ENCODE measurements at regions not wholly inside any gene's neighbourhood (a gene's known extent, or its start where the extent isn't known, plus 50 kb on each side); places are given as distances from the start of the nearest gene placed in this dataset.

DNA sequence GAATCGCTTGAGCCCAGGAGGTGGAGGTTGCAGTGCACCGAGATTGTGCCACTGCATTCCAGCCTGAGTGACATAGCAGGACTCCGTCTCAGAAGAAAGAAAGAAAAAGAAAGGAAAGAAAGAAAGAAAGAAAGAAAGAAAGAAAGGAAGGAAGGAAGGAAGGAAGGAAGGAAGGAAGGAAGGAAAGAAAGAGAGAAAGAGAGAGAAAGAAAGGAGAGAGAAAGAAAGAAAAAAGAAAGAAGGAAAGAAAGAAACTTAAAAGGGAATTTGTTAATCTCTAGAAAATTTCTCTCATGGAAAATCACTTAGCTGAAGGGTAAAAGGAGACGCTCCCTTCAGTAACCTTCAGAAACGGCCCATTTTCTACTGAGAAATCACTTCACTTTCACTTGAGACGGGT lies 279.5 kb upstream of the KLF6 start:
- DNase-seq (ENCODE audit: low read depth in 3 of 3, low spot score in 1 of 3), result no peak

DNA sequence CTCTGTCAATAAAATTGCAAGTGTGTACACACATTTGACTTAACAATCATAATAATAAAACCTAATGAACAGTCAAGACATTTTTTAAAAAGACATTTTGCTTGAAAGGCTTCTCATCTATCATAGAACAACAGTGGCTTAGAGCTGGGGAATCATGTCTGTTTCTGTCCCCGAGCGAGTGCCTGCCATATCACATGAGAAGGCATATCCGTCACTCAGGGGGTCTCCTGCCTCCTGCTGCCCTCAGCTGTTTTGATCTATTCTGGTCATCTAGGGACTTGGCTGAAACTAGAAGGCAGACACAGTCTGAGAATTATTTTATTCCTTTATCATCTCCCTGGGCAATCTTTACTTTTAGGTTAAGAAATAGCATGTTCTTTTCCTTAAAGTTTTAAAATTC lies 278.7 kb upstream of the KLF6 start:
- DNase-seq (ENCODE audit: low read depth in 3 of 3, low spot score in 1 of 3), result no peak

DNA sequence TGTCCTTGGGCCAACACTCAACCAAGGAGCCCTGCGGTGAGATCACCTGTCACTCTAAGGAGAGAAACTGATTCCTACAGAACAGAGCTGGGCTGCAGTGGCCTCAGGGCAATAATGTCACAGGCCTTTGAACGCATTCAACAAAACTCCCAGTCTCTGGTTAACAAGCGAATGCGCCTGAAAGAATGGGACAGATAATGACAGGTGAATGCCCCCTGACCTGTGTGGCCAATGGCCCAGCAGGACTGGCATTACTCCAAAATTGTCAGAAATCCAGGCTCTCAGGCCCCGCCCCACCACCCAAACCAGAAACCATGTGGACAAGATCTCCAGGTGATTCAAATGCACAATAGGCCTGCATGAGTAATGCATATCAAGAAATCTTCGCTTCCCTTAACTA lies 277.7 kb upstream of the KLF6 start:
- DNase-seq (ENCODE audit: low read depth in 3 of 3, low spot score in 1 of 3), result no peak

DNA sequence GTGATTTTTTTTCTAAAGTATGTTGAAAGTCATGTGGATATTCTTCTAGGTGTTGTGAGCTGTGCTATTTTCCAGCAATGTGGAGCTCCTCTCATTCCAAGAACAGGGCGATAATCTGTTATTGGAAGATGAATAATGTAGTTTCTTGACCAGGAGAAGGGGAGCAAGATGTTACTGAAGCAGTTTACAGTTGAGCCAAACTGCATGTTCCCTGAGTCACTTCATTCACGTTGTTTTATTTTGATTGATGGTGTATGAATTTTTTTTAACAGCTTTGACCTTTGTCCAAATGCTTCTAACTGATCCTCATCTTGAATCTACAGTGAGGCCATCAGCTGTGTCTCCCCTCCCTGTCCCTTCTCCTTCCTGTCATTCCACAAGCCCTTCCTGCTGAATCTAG lies 277.1 kb upstream of the KLF6 start:
- DNase-seq (ENCODE audit: low read depth in 3 of 3, low spot score in 1 of 3), result no peak

DNA sequence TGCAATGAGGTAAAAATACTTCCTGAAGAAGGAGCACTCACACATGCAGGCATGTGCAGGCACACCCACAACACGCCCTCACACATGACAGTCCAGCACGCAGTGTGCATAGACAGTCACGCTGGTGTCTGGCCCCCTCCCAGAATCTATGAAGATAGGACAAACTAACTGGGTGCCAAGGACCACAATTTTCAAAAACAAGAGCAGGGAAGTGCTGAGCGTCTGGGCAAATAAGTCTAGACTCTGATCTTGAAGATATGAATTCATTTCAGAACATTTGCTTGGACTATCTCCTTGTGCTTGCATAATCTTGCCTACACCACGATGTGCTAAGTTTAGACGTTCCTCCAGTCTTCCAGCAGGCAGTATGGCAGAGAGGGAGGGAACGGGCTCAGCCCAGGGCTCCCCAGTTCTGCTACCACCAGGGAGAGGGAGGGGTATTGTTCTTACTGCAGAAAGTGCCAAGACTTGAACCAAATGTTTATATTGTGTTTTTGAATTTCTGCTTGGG lies 276.5 kb upstream of the KLF6 start:
- no peak for DNase-seq (ENCODE audit: low read depth in 3 of 3, low spot score in 1 of 3)

DNA sequence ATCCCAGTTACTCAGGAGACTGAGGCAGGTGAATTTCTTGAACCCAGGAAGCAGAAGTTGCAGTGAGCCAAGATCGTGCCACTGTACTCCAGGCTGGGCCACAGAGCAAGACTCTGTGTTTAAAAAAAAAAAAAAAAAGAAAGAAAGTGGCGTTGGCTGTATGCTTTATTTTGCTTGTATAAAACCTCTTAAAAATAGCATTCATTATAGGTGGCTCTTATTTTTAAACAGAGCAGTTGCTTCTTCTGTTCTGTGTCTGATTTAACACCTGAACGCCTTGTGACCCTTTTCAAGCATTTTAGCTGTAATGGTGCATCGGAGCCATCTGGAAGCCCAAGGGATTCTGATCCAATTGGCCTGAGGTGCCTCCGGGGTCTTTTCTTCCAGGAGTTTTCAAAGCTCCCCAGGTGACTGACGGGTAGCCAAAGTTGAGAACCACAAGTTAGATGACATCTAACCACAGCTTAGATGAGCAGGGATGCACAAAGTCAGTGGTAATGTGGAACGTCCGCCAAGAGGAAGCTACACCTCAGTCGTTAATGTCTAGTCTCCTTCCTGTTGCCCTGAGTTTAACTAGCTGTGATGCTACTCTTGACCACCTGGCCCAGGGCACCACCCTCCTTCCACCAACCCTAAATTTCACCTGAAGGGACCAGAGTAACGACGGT lies 274.6 kb upstream of the KLF6 start:
- no peak for DNase-seq (ENCODE audit: low read depth in 3 of 3, low spot score in 1 of 3)

DNA sequence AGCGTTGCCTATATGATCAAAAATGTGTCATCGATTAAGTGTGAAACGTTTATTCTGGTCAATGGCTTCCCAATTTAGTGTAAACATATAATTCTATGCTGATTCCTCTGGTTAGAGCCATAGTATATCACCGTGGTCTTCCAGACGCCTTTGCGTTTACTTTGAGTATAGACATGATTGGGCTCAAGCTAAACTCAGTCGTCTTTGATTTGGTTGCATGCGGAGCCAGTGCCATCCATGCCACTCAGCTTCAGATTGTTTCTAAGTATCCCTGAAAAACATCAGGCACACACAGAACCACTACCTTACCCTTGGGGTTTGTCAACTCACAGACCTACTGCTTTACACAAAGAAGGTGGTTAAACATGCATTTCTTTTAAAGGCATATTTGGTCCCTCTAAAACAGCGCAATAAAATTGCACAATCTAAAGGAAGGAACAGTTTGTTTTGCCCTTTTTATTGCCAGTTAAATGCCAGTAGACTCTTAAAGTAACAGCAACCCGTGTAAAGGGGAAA lies 273.6 kb upstream of the KLF6 start:
- no peak for DNase-seq (ENCODE audit: low read depth in 3 of 3, low spot score in 1 of 3)

DNA sequence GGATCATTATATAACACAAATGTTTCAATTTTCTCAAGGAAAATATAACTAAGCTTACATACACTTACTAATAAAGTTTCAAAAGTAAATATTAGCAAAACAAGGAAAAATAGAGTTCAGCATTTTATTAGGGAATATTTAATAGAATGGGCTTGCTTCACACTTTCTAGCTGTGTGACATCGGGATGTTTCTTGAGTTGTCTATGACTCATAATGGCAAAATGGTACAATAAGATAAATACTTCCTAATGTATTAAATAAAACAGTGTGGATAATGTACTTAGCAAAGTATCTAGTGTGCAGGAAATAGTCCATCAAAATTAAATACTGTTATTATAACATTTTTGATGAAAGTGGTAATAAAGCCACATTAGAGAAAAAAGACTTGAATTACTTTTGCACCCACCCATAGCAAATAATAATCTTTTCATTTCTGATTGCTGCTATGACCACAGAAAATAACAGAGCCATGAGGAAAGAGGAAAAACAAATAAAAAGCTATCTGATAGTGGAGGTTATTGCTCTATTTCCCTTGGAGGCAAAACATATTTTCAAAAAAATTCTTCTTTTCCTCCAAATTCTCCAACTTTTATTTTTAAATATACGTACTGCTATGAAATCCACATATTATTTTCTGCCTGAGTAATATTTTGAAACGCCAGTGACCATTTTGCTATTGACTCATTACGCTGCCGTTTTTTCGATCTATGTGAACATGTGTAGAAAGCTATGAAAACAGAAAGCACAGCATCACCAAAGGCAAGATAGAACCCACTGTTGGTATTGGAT lies 272.9 kb upstream of the KLF6 start:
- DNase-seq (ENCODE audit: low read depth in 3 of 3, low spot score in 1 of 3), result no peak

DNA sequence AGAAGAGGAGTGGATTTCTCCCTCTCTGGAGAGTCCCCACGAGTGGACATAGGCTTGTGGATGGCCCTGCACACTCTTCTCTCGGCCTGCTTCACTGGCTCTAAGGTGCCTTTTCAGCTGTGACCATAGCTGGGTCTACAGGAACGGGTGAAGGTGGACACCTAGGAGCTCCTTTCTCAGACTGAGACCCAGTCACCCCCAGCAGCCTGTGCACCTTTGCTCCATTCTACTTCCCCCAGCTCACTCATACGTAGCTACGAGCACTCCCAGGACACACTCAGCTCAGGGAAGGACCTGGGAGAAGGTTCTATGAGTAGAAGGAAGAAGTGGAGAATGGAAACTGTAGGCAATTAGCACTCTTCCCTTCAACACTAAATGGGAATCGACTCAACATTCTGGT lies 272.0 kb upstream of the KLF6 start:
- DNase-seq (ENCODE audit: low read depth in 3 of 3, low spot score in 1 of 3), result no peak

DNA sequence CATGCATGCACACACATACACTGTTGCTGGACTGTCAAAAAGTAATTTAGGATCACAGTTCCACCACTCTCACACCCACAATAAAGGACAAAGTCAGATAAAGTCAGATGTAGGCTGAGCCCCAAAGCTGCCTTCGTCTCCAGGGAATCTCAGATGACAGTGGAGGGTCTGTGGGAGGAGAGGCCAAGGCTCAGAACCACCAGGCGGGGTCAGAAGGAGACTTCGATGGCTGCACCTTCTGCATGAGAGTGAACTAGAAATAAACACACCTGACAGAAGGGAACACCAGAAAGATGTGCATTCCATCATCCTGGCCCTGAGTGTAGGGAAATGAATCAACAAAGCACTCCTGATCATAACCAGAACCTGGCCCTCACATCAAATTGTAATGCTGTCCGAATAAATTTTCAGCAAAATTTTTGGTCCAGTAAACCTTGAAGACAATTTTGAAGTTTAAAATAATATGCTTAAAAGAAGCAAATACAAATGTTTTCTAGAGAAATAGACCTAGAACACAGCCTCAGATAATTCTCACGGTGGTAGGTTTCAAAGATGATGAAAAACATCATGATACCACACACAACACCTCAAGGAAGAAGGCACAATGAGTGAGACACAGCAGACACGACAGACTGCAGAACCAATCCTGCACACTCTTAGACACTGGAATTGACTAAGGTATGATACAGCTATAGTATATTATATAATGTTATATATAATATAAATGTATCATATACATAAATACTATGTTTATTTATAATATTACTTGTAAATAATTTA lies 269.8 kb upstream of the KLF6 start:
- DNase-seq (ENCODE audit: low read depth in 3 of 3, low spot score in 1 of 3), result no peak

DNA sequence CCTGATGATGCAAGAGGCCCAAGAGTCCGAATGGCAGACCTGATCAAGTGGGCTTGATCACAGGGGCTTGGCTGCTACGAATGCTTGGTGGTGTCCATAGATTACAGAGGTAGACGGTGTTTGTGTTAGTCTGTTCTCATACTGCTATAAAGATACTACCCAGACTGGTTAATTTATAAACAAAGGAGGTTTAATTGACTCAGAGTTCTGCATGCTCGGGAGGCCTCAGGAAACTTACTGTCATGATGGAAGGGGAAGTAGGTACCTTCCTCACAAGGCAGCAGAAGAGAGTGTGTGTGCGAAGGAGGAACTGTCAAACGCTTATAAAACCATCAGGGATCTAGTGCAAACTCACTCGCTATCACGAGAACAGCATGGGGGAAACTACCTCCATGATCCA lies 268.9 kb upstream of the KLF6 start:
- no peak for DNase-seq (ENCODE audit: low read depth in 3 of 3, low spot score in 1 of 3)

DNA sequence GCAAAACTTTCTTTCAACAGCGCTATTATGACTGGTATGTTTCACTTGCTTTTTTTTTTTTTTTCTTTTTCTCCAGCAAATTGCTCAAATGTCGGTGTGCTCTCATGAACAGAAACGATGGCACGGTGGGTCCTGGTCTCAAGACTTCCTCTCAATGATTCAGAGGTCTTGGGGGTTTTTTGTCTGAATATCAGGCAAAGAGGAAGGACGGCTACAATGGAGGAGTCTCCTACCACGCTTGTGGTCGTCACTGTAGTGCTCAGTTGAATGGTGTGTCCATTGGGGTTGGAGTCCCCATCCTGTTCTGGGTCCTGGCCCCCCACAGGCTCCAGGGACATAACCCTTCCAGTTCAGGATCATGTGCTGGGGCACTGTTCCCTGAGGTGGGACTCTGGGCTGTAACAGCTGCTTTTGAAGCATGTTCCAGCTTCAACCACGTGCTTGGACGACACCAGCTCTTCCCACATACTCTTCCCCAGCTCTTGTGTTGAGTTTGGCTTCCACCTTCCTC lies 266.7 kb upstream of the KLF6 start:
- DNase-seq (ENCODE audit: low read depth in 3 of 3, low spot score in 1 of 3), result no peak

DNA sequence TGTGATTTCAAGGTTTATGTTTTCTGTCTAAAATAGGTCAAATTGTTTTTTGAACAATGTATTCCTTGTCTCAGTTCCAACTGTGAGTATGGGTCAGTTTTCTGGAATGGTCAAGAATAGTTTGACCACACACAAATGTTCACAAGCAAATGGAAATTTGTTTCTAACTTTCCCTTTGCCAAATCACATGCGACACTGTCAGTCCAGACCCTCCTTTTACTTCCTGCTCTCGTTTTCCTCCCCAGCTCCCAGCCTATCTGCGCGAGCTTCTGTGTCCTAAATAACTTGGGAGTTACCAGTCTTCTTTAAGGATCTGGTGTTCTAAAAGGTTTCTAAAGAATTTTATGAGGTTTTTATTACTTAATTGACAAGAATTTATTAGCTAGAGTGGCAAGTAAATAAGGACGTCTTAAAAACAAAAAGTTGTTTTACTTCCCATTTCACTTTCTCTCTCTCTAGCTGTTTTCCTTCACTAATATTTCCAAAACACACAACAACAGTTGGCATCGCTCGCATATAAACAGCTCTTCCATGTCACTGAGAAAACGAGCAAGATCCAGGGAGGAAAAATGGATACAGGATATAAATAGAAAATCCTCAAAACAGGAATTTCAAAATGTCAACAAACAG lies 266.1 kb upstream of the KLF6 start:
- DNase-seq (ENCODE audit: low read depth in 3 of 3, low spot score in 1 of 3), result no peak

DNA sequence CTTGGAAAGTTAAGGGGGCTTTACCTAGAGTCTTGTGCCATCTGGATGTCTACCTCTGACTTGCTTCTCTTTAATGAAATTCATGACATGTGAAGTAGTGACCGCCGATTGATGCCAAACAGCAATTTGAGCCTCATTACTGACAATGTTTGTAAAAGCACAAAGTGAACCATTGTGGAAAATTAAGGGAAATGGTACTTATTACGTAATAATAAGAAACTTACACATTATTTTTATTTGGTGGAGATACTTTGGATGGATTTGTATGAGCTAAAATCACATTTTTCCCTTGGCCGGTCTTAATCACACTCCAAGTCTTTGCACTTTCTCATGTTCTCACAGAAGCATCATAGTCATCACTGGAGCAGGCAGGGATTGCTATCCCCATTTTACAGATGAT lies 265.1 kb upstream of the KLF6 start:
- DNase-seq (ENCODE audit: low read depth in 3 of 3, low spot score in 1 of 3), result no peak

DNA sequence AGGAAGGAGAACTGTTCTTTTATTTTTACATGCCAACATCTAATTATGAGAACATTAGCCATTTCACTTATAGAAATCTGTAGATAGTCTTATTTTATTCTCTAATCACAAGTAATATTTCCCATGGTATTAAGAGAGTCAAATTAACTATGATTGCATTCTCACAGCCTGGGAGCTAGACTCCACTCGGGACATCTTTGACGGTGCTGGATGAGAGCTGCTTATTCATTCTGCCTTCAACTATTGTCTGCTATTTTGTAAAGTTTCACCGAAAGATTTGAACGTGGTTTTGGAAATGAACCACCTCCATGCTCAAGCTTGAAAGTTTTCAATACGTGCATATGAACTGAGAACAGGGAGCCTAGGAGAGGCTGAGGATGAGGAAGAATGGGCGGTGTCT lies 264.3 kb upstream of the KLF6 start:
- no peak for DNase-seq (ENCODE audit: low read depth in 3 of 3, low spot score in 1 of 3)

DNA sequence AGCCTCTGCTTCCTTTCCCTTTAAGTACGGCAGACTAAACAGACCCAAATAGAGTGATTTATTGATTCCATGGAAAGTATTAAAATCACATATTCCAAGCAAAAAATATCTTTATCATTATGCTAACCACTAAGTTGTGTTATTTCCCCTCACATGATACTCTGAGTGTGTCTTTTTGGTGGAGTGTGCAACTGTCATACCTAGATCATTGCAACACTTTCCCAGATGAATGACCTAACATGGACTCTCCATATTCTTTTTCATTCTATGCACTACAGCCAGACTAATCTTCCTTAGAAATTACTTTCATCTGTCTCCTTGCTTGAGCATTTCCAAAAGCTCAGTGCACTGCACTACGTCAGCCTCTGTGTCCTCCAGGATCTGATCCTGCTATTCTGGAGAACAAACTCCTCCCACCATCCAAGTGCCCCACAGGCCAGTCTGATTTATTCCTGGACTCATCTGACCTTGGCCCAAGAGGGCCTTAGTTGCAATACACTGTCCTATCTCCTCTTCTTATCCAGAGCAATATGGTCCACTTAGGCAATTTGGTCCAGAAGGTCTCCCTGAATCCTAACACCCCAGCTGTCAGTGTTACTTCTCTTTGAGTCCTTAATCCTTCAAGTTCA lies 263.3 kb upstream of the KLF6 start:
- DNase-seq (ENCODE audit: low read depth in 3 of 3, low spot score in 1 of 3), result no peak

DNA sequence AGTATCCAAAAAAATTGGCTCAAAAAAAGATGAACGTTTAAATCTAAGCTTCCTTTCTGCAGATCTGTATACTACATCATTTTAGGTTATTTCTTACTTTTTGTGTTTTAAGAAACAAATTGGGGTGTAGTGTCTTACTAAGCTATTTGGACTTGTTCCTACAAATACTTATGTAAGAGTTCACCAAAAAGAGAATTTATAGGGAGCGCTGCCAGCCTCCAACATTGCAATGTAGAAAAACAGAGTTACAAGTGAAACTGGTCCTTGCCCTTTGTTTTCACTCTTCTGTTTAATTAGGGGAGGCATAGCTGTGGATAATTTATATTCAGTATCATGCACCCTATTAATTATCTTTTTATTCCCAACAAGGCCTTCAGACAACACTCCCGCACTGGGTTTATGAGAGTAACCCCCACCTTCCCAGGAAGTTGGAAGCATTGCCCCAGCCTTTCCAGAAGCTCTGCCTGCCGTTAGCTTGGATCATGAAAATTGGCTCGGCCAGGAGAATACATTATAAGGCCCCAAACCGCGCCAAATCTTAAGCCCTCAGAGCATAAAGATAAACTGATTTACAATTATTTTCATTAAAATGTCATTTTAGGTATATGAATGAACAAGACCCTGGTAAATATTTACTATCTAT lies 261.8 kb upstream of the KLF6 start:
- DNase-seq (ENCODE audit: low read depth in 3 of 3, low spot score in 1 of 3), result no peak

DNA sequence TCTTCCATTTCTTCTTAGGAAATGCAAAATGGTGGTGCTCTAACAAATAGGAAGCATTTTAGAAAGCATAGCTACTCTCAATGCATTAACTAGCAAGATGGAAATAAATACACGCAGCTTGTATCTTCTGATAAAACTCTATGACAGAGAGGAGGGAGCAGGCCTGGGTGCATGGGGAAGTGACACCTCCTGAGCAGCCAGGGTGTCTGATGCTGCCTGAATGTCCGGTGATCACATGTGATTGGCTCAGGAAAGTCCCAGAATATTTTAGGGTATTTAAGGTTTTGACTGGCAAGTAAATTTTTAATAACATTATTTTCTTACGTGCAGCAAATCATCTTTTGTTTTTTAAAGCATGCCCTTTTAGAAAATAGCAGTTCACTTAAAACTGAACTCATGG lies 261.0 kb upstream of the KLF6 start:
- DNase-seq (ENCODE audit: low read depth in 3 of 3, low spot score in 1 of 3), result no peak

DNA sequence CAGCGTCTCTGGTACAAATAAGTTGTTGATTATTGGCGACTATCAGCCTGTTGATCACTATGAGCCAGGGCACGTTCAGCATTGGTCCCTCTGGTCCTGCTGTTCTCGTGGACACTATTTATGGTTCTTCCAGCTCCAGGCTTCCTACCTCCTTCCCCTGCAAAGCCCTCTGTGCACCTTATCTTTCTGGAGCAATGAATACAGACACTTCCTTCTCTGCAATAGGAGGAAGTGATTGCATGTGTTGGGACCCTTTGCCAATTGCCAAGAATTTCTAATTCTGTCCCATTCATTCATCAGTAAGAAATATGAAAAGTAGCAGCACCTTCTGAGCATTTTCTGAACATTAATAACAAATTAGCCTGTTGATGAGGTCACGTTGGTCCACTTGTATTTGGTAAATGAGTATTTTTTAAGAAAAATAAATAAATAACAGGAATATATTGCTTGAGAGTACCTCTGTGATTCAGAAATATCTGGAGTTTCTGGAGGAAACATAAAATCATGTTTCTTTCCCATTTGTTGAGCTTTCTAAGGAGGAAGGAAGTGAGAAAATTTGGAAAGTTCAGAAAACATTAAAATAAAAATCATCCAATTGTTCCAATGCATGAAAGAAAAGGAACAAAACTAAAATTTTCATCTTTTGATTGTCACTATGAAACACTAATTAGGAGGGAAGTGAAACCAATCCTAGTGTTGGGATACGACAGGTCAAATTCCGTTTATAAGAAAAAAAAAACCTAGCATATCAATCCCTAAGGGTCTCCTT lies 259.1 kb upstream of the KLF6 start:
- DNase-seq (ENCODE audit: low read depth in 3 of 3, low spot score in 1 of 3), result no peak

All from stimulated activated CD4-positive, alpha-beta T cell treated with anti-CD3 and anti-CD28 coated beads, TNF-alpha, amount 100 ng/mL, for 1 hour (primary cell).